ENCODE measurements at regions not wholly inside any gene's neighbourhood (a gene's known extent, or its start where the extent isn't known, plus 50 kb on each side); places are given as distances from the start of the nearest gene placed in this dataset.

DNA sequence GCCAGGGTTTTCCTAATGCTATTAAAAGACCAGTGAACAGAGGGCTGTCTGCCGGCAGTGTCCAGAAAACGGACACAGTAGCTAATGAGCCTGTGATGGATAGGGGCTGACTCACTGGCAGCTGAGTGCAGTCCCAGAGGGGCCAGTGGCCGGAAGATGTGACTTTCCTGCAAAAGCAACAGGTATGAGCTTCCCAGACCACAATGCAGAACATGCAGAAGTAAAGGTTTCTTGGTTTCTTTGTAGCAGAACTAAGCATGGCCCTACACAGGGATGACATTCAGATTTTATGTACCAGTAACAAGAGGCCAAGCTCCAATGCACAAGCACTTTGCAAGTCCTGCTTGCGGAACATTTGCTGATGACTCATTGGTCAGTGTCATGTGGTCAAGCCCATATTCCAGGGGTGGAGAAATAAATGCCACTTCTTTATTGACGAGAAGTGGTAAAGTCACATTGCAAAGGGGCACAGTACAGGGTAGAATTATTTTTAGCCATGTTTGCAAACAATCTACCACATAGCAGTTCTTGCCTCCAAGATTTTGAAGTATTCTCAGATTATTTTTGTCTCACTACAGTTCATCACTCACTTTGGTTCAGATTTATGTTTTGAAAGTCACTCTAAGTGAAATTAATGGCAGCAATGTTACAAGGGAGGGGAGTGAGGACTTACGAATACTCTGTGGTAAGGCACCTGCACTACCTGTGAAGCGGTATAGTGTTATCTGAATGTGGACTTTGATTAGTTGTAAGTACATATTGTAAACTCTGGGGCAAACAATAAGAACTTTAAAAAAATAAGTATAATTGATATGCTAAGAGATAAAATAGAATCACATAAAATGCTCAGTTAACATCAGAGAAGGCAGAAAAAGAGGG, 263.3 kb downstream of the ABHD5 start:
- TF ChIP-seq, protein P1, sequence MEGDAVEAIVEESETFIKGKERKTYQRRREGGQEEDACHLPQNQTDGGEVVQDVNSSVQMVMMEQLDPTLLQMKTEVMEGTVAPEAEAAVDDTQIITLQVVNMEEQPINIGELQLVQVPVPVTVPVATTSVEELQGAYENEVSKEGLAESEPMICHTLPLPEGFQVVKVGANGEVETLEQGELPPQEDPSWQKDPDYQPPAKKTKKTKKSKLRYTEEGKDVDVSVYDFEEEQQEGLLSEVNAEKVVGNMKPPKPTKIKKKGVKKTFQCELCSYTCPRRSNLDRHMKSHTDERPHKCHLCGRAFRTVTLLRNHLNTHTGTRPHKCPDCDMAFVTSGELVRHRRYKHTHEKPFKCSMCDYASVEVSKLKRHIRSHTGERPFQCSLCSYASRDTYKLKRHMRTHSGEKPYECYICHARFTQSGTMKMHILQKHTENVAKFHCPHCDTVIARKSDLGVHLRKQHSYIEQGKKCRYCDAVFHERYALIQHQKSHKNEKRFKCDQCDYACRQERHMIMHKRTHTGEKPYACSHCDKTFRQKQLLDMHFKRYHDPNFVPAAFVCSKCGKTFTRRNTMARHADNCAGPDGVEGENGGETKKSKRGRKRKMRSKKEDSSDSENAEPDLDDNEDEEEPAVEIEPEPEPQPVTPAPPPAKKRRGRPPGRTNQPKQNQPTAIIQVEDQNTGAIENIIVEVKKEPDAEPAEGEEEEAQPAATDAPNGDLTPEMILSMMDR (IDR thresholded peaks at IDR 0.05; ENCODE audit: poor library complexity), result no peak
- TF ChIP-seq EZH2 (IDR thresholded peaks at IDR 0.05; ENCODE audit: borderline replicate concordance), result no peak

Measured in hepatocyte (in vitro differentiated cells).